ENCODE measurements at regions not wholly inside any gene's neighbourhood (a gene's known extent, or its start where the extent isn't known, plus 50 kb on each side); places are given as distances from the start of the nearest gene placed in this dataset.
"Not testable (repeated sequence)": the region's sequence is repeated elsewhere in the genome, so short reads cannot be mapped to it uniquely, and the experiment has no call there.

- no peak for DNase-seq
Observed at GRCh38 chr3:193908181-193908744, 227.7 kb upstream of the HES1 start.

GRCh38 chr3:193909387-193909786 is 226.6 kb upstream of the HES1 start:
- DNase-seq: no peak

DNA sequence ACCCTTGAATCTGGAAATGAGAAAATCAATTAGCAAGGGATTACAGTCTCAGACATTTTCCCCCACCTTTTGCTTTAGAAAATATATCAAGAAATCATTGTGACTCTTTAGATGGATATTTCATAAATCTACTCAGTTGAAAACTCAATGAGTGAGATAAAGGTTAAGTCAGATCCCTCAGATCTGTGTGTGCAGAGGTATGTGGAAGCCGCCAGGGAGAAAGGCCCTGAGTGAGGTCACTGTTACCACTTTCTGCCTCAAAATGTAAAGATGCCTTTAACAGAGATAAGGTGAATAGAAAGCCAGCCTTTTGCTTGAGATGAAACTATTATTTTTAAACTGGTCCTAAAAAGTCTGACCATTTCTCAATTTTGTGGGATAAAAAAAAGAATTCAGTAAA is 225.6 kb upstream of the HES1 start:
- no peak for DNase-seq

DNA sequence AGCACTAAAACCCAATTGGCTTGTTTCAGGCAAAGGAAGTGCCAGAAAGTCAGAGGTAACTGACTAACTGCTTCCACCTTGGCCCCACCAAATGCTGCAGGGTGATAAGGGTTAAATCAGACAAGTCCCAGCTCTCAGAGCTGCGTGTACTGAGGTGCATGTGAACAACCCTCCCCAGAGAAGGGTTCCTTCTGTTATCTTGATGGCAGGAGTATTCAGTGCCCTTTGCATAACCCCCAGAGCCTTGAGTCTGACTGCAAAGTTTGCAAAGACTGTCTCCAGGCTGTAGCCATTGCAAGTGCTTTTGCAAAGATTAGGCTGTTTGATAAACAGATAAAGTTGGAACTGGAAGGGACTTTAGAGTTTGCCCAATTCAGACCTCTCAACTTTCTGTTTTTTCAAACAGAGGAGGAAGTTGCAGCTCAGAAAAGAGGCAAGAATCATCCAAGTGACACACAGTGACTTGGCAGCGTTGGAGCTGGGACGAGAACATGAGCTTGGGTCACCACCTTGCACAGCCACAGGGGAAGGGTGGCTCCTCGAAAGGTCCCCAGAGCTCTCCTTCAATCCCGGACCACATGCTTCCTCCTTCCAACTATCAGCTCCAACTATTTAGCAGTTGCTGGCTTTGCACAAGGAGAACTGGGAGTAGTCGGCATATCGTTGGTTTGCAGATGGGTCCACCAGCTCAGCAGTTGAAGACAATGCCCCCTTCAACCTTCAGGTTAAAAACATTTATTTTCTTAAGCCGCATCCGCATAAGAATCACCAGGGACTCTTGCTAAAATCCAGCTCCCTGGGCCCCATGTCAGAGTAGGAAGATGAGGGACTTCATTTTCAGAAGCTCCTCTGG is 224.8 kb upstream of the HES1 start:
- DNase-seq: no peak

DNA sequence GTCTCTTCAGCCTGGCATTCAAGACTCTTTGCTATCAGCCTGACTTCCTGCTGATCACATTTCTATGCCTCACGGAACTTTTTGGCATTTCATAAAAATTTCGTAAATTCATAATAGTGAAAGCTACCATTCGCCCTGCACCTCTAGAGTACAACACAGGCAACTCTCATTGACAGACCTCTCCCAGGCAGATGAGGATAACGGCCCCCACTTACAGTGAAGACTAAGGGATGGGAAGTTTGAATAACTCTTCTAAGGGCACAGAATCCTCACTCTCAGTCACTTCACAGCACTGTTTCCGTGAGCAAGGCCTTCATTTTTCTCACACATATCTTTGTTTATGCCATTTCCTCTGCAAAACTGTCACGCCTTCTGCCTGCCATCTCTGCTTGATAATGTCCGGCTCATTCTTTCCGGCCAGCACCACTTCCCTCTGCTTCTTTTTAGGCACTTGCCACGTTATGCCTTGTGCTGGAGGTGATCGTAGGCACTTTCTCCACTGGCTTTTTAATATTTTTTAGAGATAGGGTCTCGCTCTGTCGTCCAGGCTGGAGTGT is 224.1 kb upstream of the HES1 start:
- DNase-seq: no peak

DNA sequence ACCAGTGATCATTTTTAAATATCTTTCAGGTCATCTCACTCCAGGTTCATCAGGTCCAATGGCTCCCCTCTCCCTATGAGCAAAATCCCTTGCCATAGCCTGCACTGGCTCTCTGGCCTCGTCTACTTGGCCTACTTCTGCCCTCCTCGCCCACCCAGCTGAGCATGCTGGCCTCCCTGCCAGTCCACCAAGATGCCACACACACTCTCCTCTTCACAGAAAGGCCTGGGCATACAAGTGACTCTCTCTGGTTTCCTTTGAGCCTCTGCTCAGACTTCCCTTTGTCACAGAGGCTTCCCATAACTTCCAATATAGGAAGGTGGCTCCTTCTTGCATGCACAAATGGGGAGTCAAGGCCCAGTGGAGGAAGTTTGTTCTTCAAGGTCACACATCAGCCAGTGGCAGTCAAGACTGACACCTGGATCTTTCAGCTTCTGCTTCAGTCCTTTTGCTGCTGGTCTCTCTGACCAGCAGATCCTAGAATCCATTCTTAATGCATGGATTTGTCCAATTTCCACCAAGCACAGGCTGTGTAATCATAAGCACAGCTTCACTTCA is 223.2 kb upstream of the HES1 start:
- DNase-seq: no peak

DNA sequence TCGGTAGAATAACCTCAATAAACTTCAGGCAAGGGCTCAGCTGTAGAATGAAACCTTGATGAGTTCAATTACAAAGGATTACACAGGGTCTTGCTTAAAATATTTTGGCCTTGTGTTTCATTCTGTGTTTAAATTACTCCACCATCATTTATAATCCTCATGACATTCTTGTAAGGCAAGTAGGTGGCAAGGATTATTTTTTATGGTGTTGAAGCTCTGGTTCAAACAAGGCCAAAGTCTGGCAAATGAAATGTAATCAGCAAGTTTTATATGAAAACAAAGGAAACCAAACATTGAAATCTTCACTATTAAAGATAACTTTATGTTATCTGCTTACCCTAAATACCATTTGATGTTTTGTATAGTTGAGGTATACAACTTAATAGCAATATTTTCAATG is 221.3 kb upstream of the HES1 start:
- DNase-seq: no peak

DNA sequence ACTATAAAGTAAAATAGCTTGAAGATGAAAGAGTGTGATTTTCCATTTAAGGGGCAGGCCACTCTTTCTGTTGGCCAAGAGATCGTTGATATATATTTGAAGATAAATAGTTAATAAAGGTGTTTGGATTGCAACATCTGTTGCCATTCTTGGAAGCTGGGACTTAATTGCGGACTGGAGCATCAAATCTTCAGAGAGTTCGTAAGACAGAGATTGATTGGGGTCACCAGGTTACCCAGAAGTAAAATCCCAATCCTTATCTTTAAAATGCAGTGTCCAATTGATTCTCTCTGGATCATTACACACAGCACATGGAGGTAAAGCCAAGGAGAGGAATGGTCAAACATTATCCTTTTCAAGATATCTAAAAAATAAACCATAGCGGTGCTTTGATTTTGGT is 220.8 kb upstream of the HES1 start:
- no peak for DNase-seq

GRCh38 chr3:193915613-193916012 is 220.3 kb upstream of the HES1 start:
- no peak for DNase-seq

- DNase-seq: no peak
Observed at GRCh38 chr3:193917158-193917557, 218.8 kb upstream of the HES1 start.

GRCh38 chr3:193921465-193921864 is 214.5 kb upstream of the HES1 start:
- DNase-seq: no peak

DNA sequence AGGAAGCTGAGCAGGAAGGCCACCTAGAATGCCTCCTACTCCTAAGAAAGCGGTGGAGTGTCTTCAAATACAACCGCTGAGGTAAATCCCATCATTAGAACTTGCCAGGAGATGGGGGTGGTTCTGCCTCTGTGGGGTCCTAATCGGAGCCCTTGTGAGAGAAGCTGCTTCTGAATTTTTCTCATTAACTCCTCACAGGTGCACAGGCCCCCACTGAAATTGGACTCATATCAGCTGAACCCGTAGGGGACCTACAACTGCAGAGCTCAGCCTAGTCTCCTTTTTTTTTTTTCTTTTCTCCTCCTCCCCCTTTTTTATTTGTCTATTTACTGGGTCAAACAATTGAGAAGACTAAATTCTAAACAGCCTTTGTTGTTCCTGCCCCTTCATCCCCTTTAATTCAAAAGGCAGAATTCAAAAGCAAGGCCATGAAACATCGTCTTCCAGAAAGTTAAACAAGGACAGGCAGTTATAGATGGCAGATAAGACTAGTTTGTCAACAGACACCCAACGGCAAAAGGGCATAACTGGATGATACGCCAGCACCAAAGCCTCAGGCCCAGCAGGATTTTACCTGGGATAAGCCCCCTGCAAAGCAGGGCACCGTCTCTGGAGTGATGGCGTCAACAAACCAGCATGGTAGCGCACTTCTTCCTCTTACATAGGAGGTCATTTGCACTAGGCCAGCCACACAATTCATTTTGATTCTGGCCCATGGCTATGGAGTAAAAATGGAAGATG is 213.7 kb upstream of the HES1 start:
- no peak for DNase-seq

DNA sequence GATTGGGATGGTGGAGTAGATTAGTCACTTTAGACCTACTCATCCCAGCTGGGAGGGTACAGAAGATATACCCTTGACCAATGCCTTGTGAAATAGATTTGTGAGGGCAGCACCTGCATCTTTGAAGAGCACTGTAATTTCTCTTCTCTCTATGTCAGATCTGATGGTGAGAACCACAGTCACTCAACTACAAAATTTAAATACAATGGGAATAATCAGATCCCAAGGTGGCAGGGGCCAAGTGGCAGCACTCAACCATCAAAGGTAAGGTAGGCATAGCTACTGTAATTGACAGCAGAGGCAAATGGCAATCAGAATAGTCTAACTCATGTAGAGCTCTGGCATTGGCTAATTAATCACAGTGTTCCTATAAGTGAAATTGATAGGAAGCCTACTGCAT is 212.0 kb upstream of the HES1 start:
- DNase-seq: not testable (repeated sequence)

DNA sequence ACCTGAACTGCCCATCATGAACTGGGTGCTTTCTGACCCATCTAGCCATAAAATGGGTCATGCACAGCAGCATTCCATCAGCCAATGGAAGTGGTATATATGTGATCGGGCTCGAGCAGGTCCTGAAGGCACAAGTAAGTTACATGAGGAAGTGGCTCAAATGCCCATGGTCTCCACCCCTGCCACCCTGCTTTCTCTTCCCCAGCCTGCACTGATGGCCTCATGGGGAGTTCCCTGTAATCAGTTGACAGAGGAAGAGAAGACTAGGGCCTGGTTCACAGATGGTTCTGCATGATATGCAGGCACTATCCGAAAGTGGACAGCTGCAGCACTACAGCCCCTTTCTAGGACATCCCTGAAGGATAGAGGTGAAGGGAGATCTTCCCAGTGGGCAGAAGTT is 209.9 kb upstream of the HES1 start:
- DNase-seq: not testable (repeated sequence)

GRCh38 chr3:193927413-193928206 is 208.3 kb upstream of the HES1 start:
- DNase-seq: not testable (repeated sequence)

- DNase-seq: no peak
Observed at GRCh38 chr3:193928354-193929209, 207.4 kb upstream of the HES1 start.

DNA sequence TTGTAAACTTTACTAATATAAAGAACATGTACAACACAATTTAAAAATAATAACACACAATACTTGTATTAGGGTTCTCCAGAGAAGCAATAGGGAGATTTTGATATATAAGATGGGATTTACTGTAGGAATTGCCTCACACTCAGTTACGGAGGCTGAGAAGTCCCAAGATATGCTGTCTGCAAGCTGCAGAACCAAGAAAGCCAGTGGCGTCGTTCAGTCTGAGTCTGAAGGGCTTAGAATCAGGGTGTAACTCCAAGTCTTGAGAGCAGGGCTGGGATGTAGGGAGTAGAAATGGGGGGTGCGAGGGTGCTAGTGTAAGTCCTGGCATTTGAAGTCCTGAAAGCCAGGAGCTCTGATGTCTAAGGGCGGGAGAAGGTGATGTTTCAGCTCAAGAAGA is 206.6 kb upstream of the HES1 start:
- no peak for DNase-seq

- no peak for DNase-seq
Observed at GRCh38 chr3:193929921-193930646, 205.9 kb upstream of the HES1 start.

GRCh38 chr3:193932136-193932535 is 203.8 kb upstream of the HES1 start:
- DNase-seq: no peak

GRCh38 chr3:193932576-193932975 is 203.4 kb upstream of the HES1 start:
- DNase-seq: no peak

- DNase-seq: no peak
Observed at GRCh38 chr3:193933451-193933850, 202.5 kb upstream of the HES1 start.
